GM12878 (cell line): ENCODE measurements at regions not wholly inside any gene's neighbourhood (a gene's known extent, or its start where the extent isn't known, plus 50 kb on each side); places are given as distances from the start of the nearest gene placed in this dataset.

ENCODE experiments used
- ATAC-seq: fragments of 200-7000 bp; cut with Tn5 transposase; 3 replicates; pipeline ENCODE4 v1.9.1; 2020; ENCODE audit warnings: mild to moderate bottlenecking, moderate library complexity
- BruUV-seq: library from RNA; stranded (reverse); fragments of 400-500 nt; replicated peaks from 2 replicates; lab custom pipeline; 2021; lab: Mats Ljungman, UMichigan
- CTCF ChIA-PET: fragments of 300-600 bp; sonication (Branson Sonifier 250); formaldehyde crosslinking; extraction: SDS; loops from one replicate; lab custom pipeline; 2021; ENCODE audit warnings: inconsistent platforms; lab: Yijun Ruan, JAX
- POLR2A ChIA-PET: fragments of 350-600 bp; formaldehyde crosslinking; extraction: SDS; loops from one replicate; lab custom pipeline; 2021; ENCODE audit warnings: inconsistent platforms; lab: Charles Lee
- RAD21 ChIA-PET: fragments of 300-600 bp; sonication (Branson Sonifier 250); formaldehyde crosslinking; loops from one replicate; lab custom pipeline; 2023; ENCODE audit warnings: antibody characterized with exemption; ENCODE audit not compliant: unreplicated experiment; lab: Charles Lee
- SMC1A ChIA-PET: fragments of 300-600 bp; sonication (Branson Sonifier 250); formaldehyde crosslinking; loops from one replicate; lab custom pipeline; 2023; ENCODE audit not compliant: unreplicated experiment, uncharacterized antibody; lab: Charles Lee
- DNase-seq: peaks from one replicate; pipeline ENCODE4 v3.0.0-alpha.2; 2011; ENCODE audit warnings: low read depth, low spot score
- FAIRE-seq: peaks from 3 replicates; lab custom pipeline; 2011; peaks lifted over from hg19 to GRCh38; lab: Jason Lieb, UNC
- H2AFZ ChIP-seq: 2 replicates; pipeline ENCODE4 v1.6.0; 2011; ENCODE audit warnings: low read depth, low read length, control low read depth; ENCODE audit not compliant: control insufficient read depth
- H3K27ac ChIP-seq: 2 replicates; pipeline ENCODE4 v1.5.1; 2011; ENCODE audit warnings: control low read depth; ENCODE audit not compliant: control insufficient read depth, insufficient read depth
- H3K27me3 ChIP-seq, 2 experiments: replicated peaks in 1 of 2; 2 replicates each; pipeline versions ENCODE4 v1.6.0 to v1.6.1; 2011; ENCODE audit warnings: low read length in 1 of 2; ENCODE audit not compliant: control insufficient read depth in 2 of 2, insufficient read depth in 2 of 2
- H3K36me3 ChIP-seq, 2 experiments: 2 replicates each; pipeline ENCODE4 v1.5.1; 2011; ENCODE audit warnings: low read length in 1 of 2; ENCODE audit not compliant: control insufficient read depth in 2 of 2, insufficient read depth in 2 of 2
- H3K4me1 ChIP-seq: 2 replicates; pipeline ENCODE4 v1.6.1; 2011; ENCODE audit warnings: mild to moderate bottlenecking, low read length, moderate library complexity, mixed read lengths; ENCODE audit not compliant: control insufficient read depth, insufficient read depth
- H3K4me2 ChIP-seq: 2 replicates; pipeline ENCODE4 v1.6.0; 2011; ENCODE audit warnings: control low read depth; ENCODE audit not compliant: control insufficient read depth, insufficient read depth
- H3K4me3 ChIP-seq: fragments of 200-600 bp; sonication (generic); 2 replicates; pipeline ENCODE4 v1.5.1; 2016
- H3K79me2 ChIP-seq: 2 replicates; pipeline ENCODE4 v1.6.0; 2011; ENCODE audit warnings: low read length; ENCODE audit not compliant: control insufficient read depth, insufficient read depth
- H3K9ac ChIP-seq: 2 replicates; pipeline ENCODE4 v1.8.0; 2011; ENCODE audit warnings: low read length, control low read depth, mixed read lengths; ENCODE audit not compliant: control insufficient read depth, insufficient read depth
- H3K9me3 ChIP-seq: replicated peaks from 3 replicates; pipeline ENCODE4 v1.5.1; 2011; ENCODE audit warnings: mild to moderate bottlenecking, low read length; ENCODE audit not compliant: control insufficient read depth, insufficient read depth
- H4K20me1 ChIP-seq: 2 replicates; pipeline ENCODE4 v1.6.0; 2011; ENCODE audit not compliant: control insufficient read depth, insufficient read depth
- CBX5 ChIP-seq: sonication (generic); IDR thresholded peaks from 2 replicates; pipeline ENCODE4 v1.6.1; 2016; ENCODE audit warnings: low read depth, moderate library complexity, mild to moderate bottlenecking, inconsistent platforms
- ETV6 ChIP-seq, 2 experiments: fragments of 450-650 bp in 1 of 2; IDR thresholded peaks in 1 of 2; conservative IDR thresholded peaks in 1 of 2; 2 replicates each; pipeline ENCODE4 v1.6.1; 2014; ENCODE audit warnings: antibody characterized with exemption in 1 of 2, borderline replicate concordance in 1 of 2, low read depth in 1 of 2, mild to moderate bottlenecking in 1 of 2, moderate library complexity in 1 of 2
- SUZ12 ChIP-seq: fragments of 200-600 bp; sonication (generic); IDR thresholded peaks from one replicate; pipeline ENCODE4 v1.6.1; 2018; ENCODE audit warnings: antibody characterized with exemption, mild to moderate bottlenecking; ENCODE audit not compliant: unreplicated experiment
- TCF12 ChIP-seq: IDR thresholded peaks from 2 replicates; pipeline ENCODE4 v1.6.1; 2011; ENCODE audit warnings: low read depth, mild to moderate bottlenecking, low read length
- ZBED1 ChIP-seq: IDR thresholded peaks from 2 replicates; pipeline ENCODE4 v1.6.1; 2016; ENCODE audit warnings: borderline replicate concordance
- ZZZ3 ChIP-seq: IDR thresholded peaks from 2 replicates; pipeline ENCODE4 v1.6.1; 2011; ENCODE audit warnings: low read depth; ENCODE audit not compliant: control insufficient read depth, insufficient read length
- WGBS: methylation state at CpG from one replicate; pipeline ENCODE4 v1.1.6; 2016; ENCODE audit warnings: low lambda C conversion rate; ENCODE audit not compliant: insufficient replicate concordance, insufficient coverage; ENCODE audit errors: missing lambda C conversion rate; 5-methylcytosine and 5-hydroxymethylcytosine counted together
- in situ Hi-C: fragments of 300-500 bp; cut with MboI; formaldehyde crosslinking; loops from 9 replicates; pipeline ENCODE4 v1.14.3; 2018; ENCODE audit warnings: mixed read lengths
- intact Hi-C: fragments of 100-400 bp; cut with micrococcal nuclease; formaldehyde crosslinking; loops from one replicate; pipeline ENCODE4 v1.14.2; 2022; ENCODE audit not compliant: unreplicated experiment
- TF ChIP-seq, protein P1 (sequence below): fragments of 450-650 bp; IDR thresholded peaks from 2 replicates; pipeline ENCODE4 v1.6.1; 2017; ENCODE audit warnings: antibody characterized with exemption, mild to moderate bottlenecking, moderate library complexity
- TF ChIP-seq, protein P2 (sequence below): IDR thresholded peaks from 2 replicates; pipeline ENCODE4 v1.6.1; 2011; ENCODE audit warnings: low read depth, low read length, improper control_type of control experiment, borderline replicate concordance

GRCh38 chr16:65422934-65423333 lies 301.1 kb upstream of the CDH11 start:
- Histone ChIP-seq H3K27ac (no peak overlapping the region), H3K4me2 (no peak overlapping the region), H3K4me3 (no peak overlapping the region), H3K27me3 (no peaks in the 10 kb centered on the region), H2AFZ (no peak overlapping the region), H3K36me3 (no peaks in the 10 kb centered on the region), H3K4me1 (no peaks in the 10 kb centered on the region), H3K9ac (no peak overlapping the region), H3K9me3 (no peaks in the 10 kb centered on the region; the same call in 2 of the 3 replicates), H3K79me2 (no peaks in the 10 kb centered on the region), H4K20me1 (no peaks in the 10 kb centered on the region)
- SMC1A ChIA-PET, result no interaction called here
- BruUV-seq, result no TSS peak
- CTCF ChIA-PET, result no interaction called here
- DNase-seq (no peak), FAIRE-seq (no peak), ATAC-seq (no peak)
- POLR2A ChIA-PET, result no interaction called here
- WGBS, result 42% methylated on average over 4 of the region's 4 CpGs
- TF ChIP-seq CBX5 (no peak), ZZZ3 (no peak), TCF12 (no peak), SUZ12 (no peak), ETV6 (conservative IDR thresholded peaks at IDR 0.05 in 1 of 2, IDR thresholded peaks at IDR 0.05 in 1 of 2; ENCODE audit: borderline replicate concordance in 1 of 2, low read depth in 1 of 2) (no peak), ZBED1 (no peak)
- TF ChIP-seq, protein P1, sequence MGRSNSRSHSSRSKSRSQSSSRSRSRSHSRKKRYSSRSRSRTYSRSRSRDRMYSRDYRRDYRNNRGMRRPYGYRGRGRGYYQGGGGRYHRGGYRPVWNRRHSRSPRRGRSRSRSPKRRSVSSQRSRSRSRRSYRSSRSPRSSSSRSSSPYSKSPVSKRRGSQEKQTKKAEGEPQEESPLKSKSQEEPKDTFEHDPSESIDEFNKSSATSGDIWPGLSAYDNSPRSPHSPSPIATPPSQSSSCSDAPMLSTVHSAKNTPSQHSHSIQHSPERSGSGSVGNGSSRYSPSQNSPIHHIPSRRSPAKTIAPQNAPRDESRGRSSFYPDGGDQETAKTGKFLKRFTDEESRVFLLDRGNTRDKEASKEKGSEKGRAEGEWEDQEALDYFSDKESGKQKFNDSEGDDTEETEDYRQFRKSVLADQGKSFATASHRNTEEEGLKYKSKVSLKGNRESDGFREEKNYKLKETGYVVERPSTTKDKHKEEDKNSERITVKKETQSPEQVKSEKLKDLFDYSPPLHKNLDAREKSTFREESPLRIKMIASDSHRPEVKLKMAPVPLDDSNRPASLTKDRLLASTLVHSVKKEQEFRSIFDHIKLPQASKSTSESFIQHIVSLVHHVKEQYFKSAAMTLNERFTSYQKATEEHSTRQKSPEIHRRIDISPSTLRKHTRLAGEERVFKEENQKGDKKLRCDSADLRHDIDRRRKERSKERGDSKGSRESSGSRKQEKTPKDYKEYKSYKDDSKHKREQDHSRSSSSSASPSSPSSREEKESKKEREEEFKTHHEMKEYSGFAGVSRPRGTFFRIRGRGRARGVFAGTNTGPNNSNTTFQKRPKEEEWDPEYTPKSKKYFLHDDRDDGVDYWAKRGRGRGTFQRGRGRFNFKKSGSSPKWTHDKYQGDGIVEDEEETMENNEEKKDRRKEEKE, result no peak
- TF ChIP-seq, protein P2, sequence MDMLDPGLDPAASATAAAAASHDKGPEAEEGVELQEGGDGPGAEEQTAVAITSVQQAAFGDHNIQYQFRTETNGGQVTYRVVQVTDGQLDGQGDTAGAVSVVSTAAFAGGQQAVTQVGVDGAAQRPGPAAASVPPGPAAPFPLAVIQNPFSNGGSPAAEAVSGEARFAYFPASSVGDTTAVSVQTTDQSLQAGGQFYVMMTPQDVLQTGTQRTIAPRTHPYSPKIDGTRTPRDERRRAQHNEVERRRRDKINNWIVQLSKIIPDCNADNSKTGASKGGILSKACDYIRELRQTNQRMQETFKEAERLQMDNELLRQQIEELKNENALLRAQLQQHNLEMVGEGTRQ, result no peak
- in situ Hi-C loops (no loop called here), intact Hi-C loops (no loop called here)
- RAD21 ChIA-PET, result no interaction called here
